B cell (primary cell): ENCODE measurements at regions not wholly inside any gene's neighbourhood (a gene's known extent, or its start where the extent isn't known, plus 50 kb on each side); places are given as distances from the start of the nearest gene placed in this dataset.
"Not testable (repeated sequence)": the region's sequence is repeated elsewhere in the genome, so short reads cannot be mapped to it uniquely, and the experiment has no call there.

Source experiments
- ATAC-seq: fragments of 200-7000 bp; cut with Tn5 transposase; one replicate; pipeline ENCODE4 v1.10.0; 2021; ENCODE audit warnings: low read depth, mild to moderate bottlenecking, moderate number of reproducible peaks, moderate library complexity
- CTCF ChIA-PET: fragments of 350-600 bp; sonication (Branson Sonifier 250); formaldehyde crosslinking; loops from one replicate; lab custom pipeline; 2021; ENCODE audit warnings: antibody characterized with exemption, inconsistent platforms; lab: Charles Lee
- POLR2A ChIA-PET: fragments of 350-600 bp; sonication (Branson Sonifier 250); formaldehyde crosslinking; loops from one replicate; lab custom pipeline; 2021; ENCODE audit warnings: antibody characterized with exemption; lab: Charles Lee
- DNase-seq: peaks from one replicate; pipeline ENCODE4 v3.0.0; 2013
- H2AFZ ChIP-seq: 2 replicates; pipeline ENCODE4 v1.6.1; 2012; ENCODE audit warnings: mild to moderate bottlenecking, low read depth, low read length; ENCODE audit not compliant: insufficient read depth, poor library complexity, severe bottlenecking
- H3K27ac ChIP-seq, 2 donors: 1 replicate in 1 of 2; 2 replicates in 1 of 2; pipeline ENCODE4 v1.5.1; 2012 to 2013; ENCODE audit warnings: low read length in 2 of 2, mild to moderate bottlenecking in 2 of 2, moderate library complexity in 1 of 2
- H3K27me3 ChIP-seq, 4 experiments: fragments of 200-600 bp in 1 of 4; sonication (generic) in 1 of 4; replicated peaks in 1 of 4; 1 replicate in 2 of 4; 2 replicates in 2 of 4; pipeline versions ENCODE4 v1.6.1 to v1.7.0; 2013 to 2016; ENCODE audit warnings: low read length in 3 of 4, mild to moderate bottlenecking in 2 of 4, mixed read lengths in 1 of 4, moderate library complexity in 1 of 4; ENCODE audit not compliant: insufficient read depth in 4 of 4, control insufficient read depth in 3 of 4; ENCODE audit errors: control extremely low read depth in 1 of 4
- H3K36me3 ChIP-seq, 2 experiments: replicated peaks in 1 of 2; 1 replicate in 1 of 2; 2 replicates in 1 of 2; pipeline versions ENCODE4 v1.6.1 to v1.7.1; 2013; ENCODE audit warnings: low read length in 1 of 2; ENCODE audit not compliant: insufficient read depth in 2 of 2, control insufficient read depth in 1 of 2; ENCODE audit errors: control extremely low read depth in 1 of 2, extremely low read depth in 1 of 2
- H3K4me1 ChIP-seq, 2 donors: fragments of 200-600 bp in 1 of 2; sonication (generic) in 1 of 2; 1 replicate in 1 of 2; 2 replicates in 1 of 2; pipeline versions ENCODE4 v1.5.1 to v1.6.1; 2013 to 2017; ENCODE audit warnings: low read length in 2 of 2; ENCODE audit not compliant: control insufficient read depth in 2 of 2, insufficient read depth in 2 of 2
- H3K4me2 ChIP-seq: replicated peaks from 2 replicates; pipeline ENCODE3; 2012; ENCODE audit warnings: mild to moderate bottlenecking, low read depth, low read length; ENCODE audit not compliant: poor library complexity, severe bottlenecking
- H3K4me3 ChIP-seq, 5 experiments: fragments of 200-600 bp in 1 of 5; sonication (generic) in 1 of 5; 1 replicate in 3 of 5; 2 replicates in 2 of 5; pipeline versions ENCODE4 v1.5.1 to v1.7.0; 2011 to 2016; ENCODE audit warnings: low read length in 4 of 5, mild to moderate bottlenecking in 4 of 5, low read depth in 2 of 5, control low read depth in 1 of 5, moderate library complexity in 1 of 5; ENCODE audit not compliant: insufficient read depth in 1 of 5; ENCODE audit errors: control extremely low read depth in 1 of 5, extremely low read depth in 1 of 5
- H3K79me2 ChIP-seq: fragments of 200-600 bp; sonication (generic); one replicate; pipeline ENCODE4 v1.6.0; 2016; ENCODE audit warnings: low read length; ENCODE audit not compliant: control insufficient read depth, insufficient read depth
- H3K9ac ChIP-seq: fragments of 200-600 bp; sonication (generic); 2 replicates; pipeline ENCODE4 v1.6.1; 2017; ENCODE audit warnings: mild to moderate bottlenecking, low read length, moderate library complexity
- H3K9me3 ChIP-seq, 3 donors: one replicate each; pipeline versions ENCODE4 v1.6.1 to v1.7.1; 2013; ENCODE audit warnings: low read length in 2 of 3; ENCODE audit not compliant: control insufficient read depth in 2 of 3, insufficient read depth in 1 of 3; ENCODE audit errors: control extremely low read depth in 1 of 3
- H4K20me1 ChIP-seq: 2 replicates; pipeline ENCODE4 v1.6.0; 2012; ENCODE audit warnings: mild to moderate bottlenecking, low read length; ENCODE audit not compliant: insufficient read depth, control insufficient read depth, poor library complexity, severe bottlenecking
- H3K27ac Mint-ChIP-seq: one replicate; pipeline ENCODE4 v1.8.0; 2021; ENCODE audit warnings: mixed read lengths
- H3K27me3 Mint-ChIP-seq: one replicate; pipeline ENCODE4 v1.8.0; 2021; ENCODE audit warnings: mixed read lengths
- H3K4me1 Mint-ChIP-seq: one replicate; pipeline ENCODE4 v1.8.0; 2021; ENCODE audit warnings: mixed read lengths
- H3K4me3 Mint-ChIP-seq: one replicate; pipeline ENCODE4 v1.8.0; 2021; ENCODE audit warnings: mixed read lengths
- H3K9me3 Mint-ChIP-seq: one replicate; pipeline ENCODE4 v1.8.0; 2022; ENCODE audit warnings: mixed read lengths; ENCODE audit not compliant: insufficient read depth
- EZH2 ChIP-seq: IDR thresholded peaks from 2 replicates; pipeline ENCODE4 v1.6.1; 2012; ENCODE audit warnings: borderline replicate concordance, low read depth, mild to moderate bottlenecking, moderate library complexity, low read length; ENCODE audit not compliant: insufficient read depth, poor library complexity, severe bottlenecking
- WGBS: methylation state at CpG from one replicate; pipeline ENCODE4 v1.1.5; 2013; ENCODE audit warnings: missing lambda C conversion rate; ENCODE audit not compliant: insufficient coverage; 5-methylcytosine and 5-hydroxymethylcytosine counted together
- intact Hi-C: fragments of 100-400 bp; cut with micrococcal nuclease; formaldehyde crosslinking; loops from one replicate; pipeline ENCODE4 v1.10.0; 2022
- TF ChIP-seq, protein P1 (sequence below): fragments of 200-600 bp; IDR thresholded peaks from one replicate; pipeline ENCODE4 v1.8.0; 2022; ENCODE audit warnings: antibody characterized with exemption, mild to moderate bottlenecking

DNA sequence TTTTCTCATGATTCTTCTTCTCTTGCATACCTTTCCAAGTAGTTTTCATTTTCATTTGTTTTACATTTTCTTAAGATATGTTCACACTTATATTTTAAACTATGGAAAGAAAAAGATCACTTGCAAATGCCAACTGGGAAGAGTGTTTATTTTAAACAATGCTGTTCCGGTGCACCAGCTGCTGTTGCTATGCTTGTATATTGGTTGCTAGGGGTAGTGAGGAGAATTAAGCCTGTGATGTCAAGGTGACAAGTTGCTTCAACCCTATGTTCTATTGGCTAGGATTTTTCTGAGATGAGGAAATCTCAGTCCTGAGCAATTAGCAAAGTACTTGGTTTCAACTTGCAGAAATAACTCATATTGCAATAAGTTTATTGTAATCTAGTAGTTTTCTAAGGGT lies 500.1 kb downstream of the MFSD1 start:
- Mint-ChIP-seq H3K4me3 (no peak overlapping the region), H3K9me3 (no peaks in the 10 kb centered on the region), H3K27me3 (peaks cover 5% of the 10 kb centered on the region), H3K4me1 (no peaks in the 10 kb centered on the region), H3K27ac (no peak overlapping the region)
- Histone ChIP-seq H3K4me2 (no peak overlapping the region), H3K9me3 (no peaks in the 10 kb centered on the region), H3K9ac (no peak overlapping the region), H4K20me1 (no peaks in the 10 kb centered on the region), H3K27me3 (no peaks in the 10 kb centered on the region), H3K4me3 (no peak overlapping the region), H2AFZ (no peak overlapping the region), H3K27ac (no peak overlapping the region), H3K4me1 (no peaks in the 10 kb centered on the region), H3K36me3 (no peaks in the 10 kb centered on the region), H3K79me2 (no peaks in the 10 kb centered on the region)
- TF ChIP-seq, protein P1, sequence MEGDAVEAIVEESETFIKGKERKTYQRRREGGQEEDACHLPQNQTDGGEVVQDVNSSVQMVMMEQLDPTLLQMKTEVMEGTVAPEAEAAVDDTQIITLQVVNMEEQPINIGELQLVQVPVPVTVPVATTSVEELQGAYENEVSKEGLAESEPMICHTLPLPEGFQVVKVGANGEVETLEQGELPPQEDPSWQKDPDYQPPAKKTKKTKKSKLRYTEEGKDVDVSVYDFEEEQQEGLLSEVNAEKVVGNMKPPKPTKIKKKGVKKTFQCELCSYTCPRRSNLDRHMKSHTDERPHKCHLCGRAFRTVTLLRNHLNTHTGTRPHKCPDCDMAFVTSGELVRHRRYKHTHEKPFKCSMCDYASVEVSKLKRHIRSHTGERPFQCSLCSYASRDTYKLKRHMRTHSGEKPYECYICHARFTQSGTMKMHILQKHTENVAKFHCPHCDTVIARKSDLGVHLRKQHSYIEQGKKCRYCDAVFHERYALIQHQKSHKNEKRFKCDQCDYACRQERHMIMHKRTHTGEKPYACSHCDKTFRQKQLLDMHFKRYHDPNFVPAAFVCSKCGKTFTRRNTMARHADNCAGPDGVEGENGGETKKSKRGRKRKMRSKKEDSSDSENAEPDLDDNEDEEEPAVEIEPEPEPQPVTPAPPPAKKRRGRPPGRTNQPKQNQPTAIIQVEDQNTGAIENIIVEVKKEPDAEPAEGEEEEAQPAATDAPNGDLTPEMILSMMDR, result no peak
- TF ChIP-seq EZH2, result no peak
- ATAC-seq (no peak), DNase-seq (no peak)
- 100% methylated on average over 1 of the region's 1 CpG for WGBS
- POLR2A ChIA-PET, result no interaction called here
- intact Hi-C loops, result no loop called here
- CTCF ChIA-PET, result interaction anchor here (0.7 kb wide), 1 partner anchor 504 kb away, joined by 3 read pairs; no protein-coding TSS in a partner anchor

GRCh38 chr3:159305017-159305416 lies 503.2 kb downstream of the MFSD1 start:
- Histone ChIP-seq H3K9me3 (no peaks in the 10 kb centered on the region), H3K9ac (no peak overlapping the region), H3K36me3 (no peaks in the 10 kb centered on the region), H3K79me2 (no peaks in the 10 kb centered on the region), H3K27me3 (no peaks in the 10 kb centered on the region), H3K4me1 (no peaks in the 10 kb centered on the region), H3K27ac (no peak overlapping the region), H3K4me3 (no peak overlapping the region), H3K4me2 (no peak overlapping the region), H4K20me1 (no peaks in the 10 kb centered on the region), H2AFZ (no peak overlapping the region)
- TF ChIP-seq, protein P1, result no peak
- TF ChIP-seq EZH2, result no peak
- intact Hi-C loops, result no loop called here
- DNase-seq (no peak), ATAC-seq (no peak)
- ChIA-PET CTCF (no interaction called here), POLR2A (no interaction called here)
- Mint-ChIP-seq H3K9me3 (no peaks in the 10 kb centered on the region), H3K27ac (no peak overlapping the region), H3K27me3 (peaks cover 2% of the 10 kb centered on the region), H3K4me1 (no peaks in the 10 kb centered on the region), H3K4me3 (no peak overlapping the region)

DNA sequence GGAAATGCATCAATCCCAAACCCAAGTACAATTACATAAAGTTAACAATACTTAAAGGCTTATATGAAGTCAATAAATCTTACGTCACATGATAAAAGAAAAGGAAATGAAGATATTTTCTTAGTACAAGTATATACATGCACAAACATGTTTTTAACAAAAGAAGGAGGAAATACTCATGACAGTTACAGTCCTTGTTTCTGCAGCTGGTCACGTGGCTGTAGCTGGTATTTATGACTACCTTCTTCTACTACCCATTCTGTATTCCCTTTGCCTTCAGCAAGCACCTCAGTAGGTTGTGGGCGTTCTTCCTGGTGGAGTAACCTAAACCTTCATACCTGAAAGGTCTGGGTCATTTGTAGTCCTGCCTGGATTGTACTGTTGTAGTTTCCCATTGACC lies 514.9 kb downstream of the MFSD1 start:
- no CpG with 5 or more reads among the region's 3 CpGs for WGBS
- DNase-seq, H3K27ac ChIP-seq, H2AFZ ChIP-seq, intact Hi-C loops, ATAC-seq, POLR2A ChIA-PET, CTCF ChIA-PET, H3K9me3 Mint-ChIP-seq, H3K36me3 ChIP-seq, H3K9me3 ChIP-seq, H4K20me1 ChIP-seq, H3K9ac ChIP-seq, H3K4me1 ChIP-seq, H3K4me3 Mint-ChIP-seq, H3K79me2 ChIP-seq, H3K4me1 Mint-ChIP-seq, H3K4me2 ChIP-seq, H3K27ac Mint-ChIP-seq, H3K27me3 ChIP-seq, H3K4me3 ChIP-seq, H3K27me3 Mint-ChIP-seq: not testable (repeated sequence)
